Activated B cell treated with CpG ODN at 0.5 μM for 24 hours (primary cell): ENCODE measurements at regions not wholly inside any gene's neighbourhood (a gene's known extent, or its start where the extent isn't known, plus 50 kb on each side); places are given as distances from the start of the nearest gene placed in this dataset.

Experiments
- ATAC-seq: fragments of 200-7000 bp; cut with Tn5 transposase; one replicate; pipeline ENCODE4 v1.10.0; 2021; ENCODE audit warnings: low read depth, mild to moderate bottlenecking, moderate library complexity
- CTCF ChIA-PET: fragments of 350-600 bp; sonication (Branson Sonifier 250); formaldehyde crosslinking; loops from one replicate; lab custom pipeline; 2021; ENCODE audit warnings: antibody characterized with exemption; lab: Charles Lee
- POLR2A ChIA-PET: fragments of 350-600 bp; sonication (Branson Sonifier 250); formaldehyde crosslinking; loops from one replicate; lab custom pipeline; 2021; ENCODE audit warnings: antibody characterized with exemption; lab: Charles Lee
- DNase-seq: peaks from one replicate; pipeline ENCODE4 v3.0.0; 2022
- H3K27ac Mint-ChIP-seq: one replicate; pipeline ENCODE4 v1.8.0; 2020; ENCODE audit warnings: mixed read lengths
- H3K27me3 Mint-ChIP-seq: one replicate; pipeline ENCODE4 v1.8.0; 2021; ENCODE audit warnings: mixed read lengths
- H3K36me3 Mint-ChIP-seq: one replicate; pipeline ENCODE4 v1.8.0; 2021; ENCODE audit warnings: low read depth, mixed read lengths
- H3K4me1 Mint-ChIP-seq: one replicate; pipeline ENCODE4 v1.8.0; 2021; ENCODE audit warnings: mixed read lengths
- H3K4me3 Mint-ChIP-seq: one replicate; pipeline ENCODE4 v1.8.0; 2020; ENCODE audit warnings: mild to moderate bottlenecking, mixed read lengths
- H3K9me3 Mint-ChIP-seq: one replicate; pipeline ENCODE4 v1.8.0; 2020; ENCODE audit warnings: mixed read lengths
- CTCF ChIP-seq: fragments of 200-600 bp; IDR thresholded peaks from one replicate; pipeline ENCODE4 v1.8.0; 2022; ENCODE audit warnings: antibody characterized with exemption, mild to moderate bottlenecking
- intact Hi-C: fragments of 100-400 bp; cut with micrococcal nuclease; formaldehyde crosslinking; loops from one replicate; pipeline ENCODE4 v1.15.1; 2024

GRCh38 chr2:240308111-240308651, 127.3 kb upstream of the GPC1 start:
- Mint-ChIP-seq H3K36me3 (no peaks in the 10 kb centered on the region), H3K27me3 (peaks cover 4% of the 10 kb centered on the region), H3K27ac (no peak overlapping the region), H3K9me3 (no peaks in the 10 kb centered on the region), H3K4me3 (no peak overlapping the region), H3K4me1 (no peaks in the 10 kb centered on the region)
- no peak for TF ChIP-seq CTCF
- CTCF ChIA-PET: no interaction called here
- DNase-seq: no peak
- POLR2A ChIA-PET: no interaction called here
- intact Hi-C loops: no loop called here
- no peak for ATAC-seq

GRCh38 chr2:240309214-240309613, 126.2 kb upstream of the GPC1 start:
- POLR2A ChIA-PET: no interaction called here
- peaks cover 2% of the 10 kb centered on the region for H3K27me3 Mint-ChIP-seq
- CTCF ChIA-PET: no interaction called here
- H3K9me3 Mint-ChIP-seq: no peaks in the 10 kb centered on the region
- no peak overlapping the region for H3K27ac Mint-ChIP-seq
- H3K36me3 Mint-ChIP-seq: no peaks in the 10 kb centered on the region
- DNase-seq (no peak), ATAC-seq (no peak)
- intact Hi-C loops: no loop called here
- H3K4me3 Mint-ChIP-seq: no peak overlapping the region
- TF ChIP-seq CTCF: no peak
- no peaks in the 10 kb centered on the region for H3K4me1 Mint-ChIP-seq

GRCh38 chr2:240310201-240310600, 125.3 kb upstream of the GPC1 start:
- H3K4me3 Mint-ChIP-seq: no peak overlapping the region
- no peak for TF ChIP-seq CTCF
- intact Hi-C loops: no loop called here

GRCh38 chr2:240310645-240311044, 124.8 kb upstream of the GPC1 start:
- H3K4me3 Mint-ChIP-seq: no peak overlapping the region
- no peak overlapping the region for H3K27ac Mint-ChIP-seq
- intact Hi-C loops: no loop called here
- H3K36me3 Mint-ChIP-seq: no peaks in the 10 kb centered on the region
- H3K4me1 Mint-ChIP-seq: no peaks in the 10 kb centered on the region
- DNase-seq: no peak
- ATAC-seq: no peak
- H3K27me3 Mint-ChIP-seq: peaks cover 3% of the 10 kb centered on the region
- H3K9me3 Mint-ChIP-seq: no peaks in the 10 kb centered on the region
- ChIA-PET POLR2A (no interaction called here), CTCF (no interaction called here)
- TF ChIP-seq CTCF: no peak

More at GRCh38 chr2:240310201-240310600, 125.3 kb upstream of the GPC1 start:
- DNase-seq: no peak
- CTCF ChIA-PET: no interaction called here
- POLR2A ChIA-PET: no interaction called here
- Mint-ChIP-seq H3K27ac (no peak overlapping the region), H3K4me1 (no peaks in the 10 kb centered on the region), H3K9me3 (no peaks in the 10 kb centered on the region), H3K36me3 (no peaks in the 10 kb centered on the region), H3K27me3 (peaks cover 3% of the 10 kb centered on the region)
- ATAC-seq: no peak

GRCh38 chr2:240311821-240312220, 123.6 kb upstream of the GPC1 start:
- Mint-ChIP-seq H3K9me3 (no peaks in the 10 kb centered on the region), H3K4me3 (no peak overlapping the region), H3K27me3 (peaks cover 3% of the 10 kb centered on the region), H3K27ac (no peak overlapping the region), H3K4me1 (no peaks in the 10 kb centered on the region), H3K36me3 (no peaks in the 10 kb centered on the region)
- intact Hi-C loops: no loop called here
- no peak for TF ChIP-seq CTCF
- CTCF ChIA-PET: no interaction called here
- ATAC-seq: no peak
- DNase-seq: no peak
- POLR2A ChIA-PET: no interaction called here
